Common myeloid progenitor, CD34-positive (primary cell): ENCODE measurements at regions not wholly inside any gene's neighbourhood (a gene's known extent, or its start where the extent isn't known, plus 50 kb on each side); places are given as distances from the start of the nearest gene placed in this dataset.

ENCODE experiments used
- CTCF ChIA-PET: fragments of 350-600 bp; sonication (Branson Sonifier 250); formaldehyde crosslinking; loops from one replicate; lab custom pipeline; 2021; ENCODE audit warnings: antibody characterized with exemption; lab: Charles Lee
- POLR2A ChIA-PET: fragments of 350-600 bp; sonication (Branson Sonifier 250); formaldehyde crosslinking; loops from one replicate; lab custom pipeline; 2021; ENCODE audit warnings: antibody characterized with exemption; lab: Charles Lee
- DNase-seq, 3 donors: peaks; one replicate each; pipeline versions ENCODE4 v3.0.0 to v3.0.0-alpha.2; 2013
- H3K27ac ChIP-seq, 2 experiments: 1 replicate in 1 of 2; 2 replicates in 1 of 2; pipeline ENCODE4 v1.7.0; 2013; ENCODE audit warnings: inconsistent platforms in 2 of 2, low read length in 2 of 2, mild to moderate bottlenecking in 2 of 2, low read depth in 1 of 2, moderate library complexity in 1 of 2; ENCODE audit not compliant: severe bottlenecking in 2 of 2, insufficient read depth in 1 of 2, poor library complexity in 1 of 2
- H3K27me3 ChIP-seq, 5 experiments: replicated peaks in 2 of 5; 1 replicate in 3 of 5; 2 replicates in 2 of 5; pipeline versions ENCODE4 v1.6.1 to v1.7.0; 2013; ENCODE audit warnings: low read length in 4 of 5, mild to moderate bottlenecking in 2 of 5, moderate library complexity in 2 of 5, inconsistent platforms in 1 of 5; ENCODE audit not compliant: insufficient read depth in 5 of 5, control insufficient read depth in 4 of 5
- H3K36me3 ChIP-seq, 4 experiments: 1 replicate in 2 of 4; 2 replicates in 2 of 4; pipeline versions ENCODE4 v1.6.1 to v1.7.0; 2013; ENCODE audit warnings: low read length in 3 of 4, control low read depth in 1 of 4, mild to moderate bottlenecking in 1 of 4; ENCODE audit not compliant: control insufficient read depth in 4 of 4, insufficient read depth in 4 of 4
- H3K4me1 ChIP-seq, 4 experiments: 1 replicate in 3 of 4; 2 replicates in 1 of 4; pipeline versions ENCODE4 v1.6.1 to v1.7.1; 2013; ENCODE audit warnings: low read length in 3 of 4, mild to moderate bottlenecking in 3 of 4, control low read depth in 1 of 4, inconsistent platforms in 1 of 4, moderate library complexity in 1 of 4; ENCODE audit not compliant: control insufficient read depth in 4 of 4, insufficient read depth in 4 of 4; ENCODE audit errors: control extremely low read depth in 1 of 4
- H3K4me3 ChIP-seq, 7 experiments: 1 replicate in 4 of 7; 2 replicates in 3 of 7; pipeline versions ENCODE4 v1.5.1 to v1.7.0; 2013; ENCODE audit warnings: mild to moderate bottlenecking in 7 of 7, low read length in 6 of 7, moderate library complexity in 6 of 7, inconsistent platforms in 2 of 7, low read depth in 2 of 7, control low read depth in 1 of 7; ENCODE audit not compliant: insufficient read depth in 4 of 7, control insufficient read depth in 1 of 7; ENCODE audit errors: extremely low read depth in 1 of 7
- H3K9me3 ChIP-seq, 5 experiments: 1 replicate in 4 of 5; 2 replicates in 1 of 5; pipeline versions ENCODE4 v1.6.1 to v1.7.1; 2013; ENCODE audit warnings: low read length in 4 of 5, mild to moderate bottlenecking in 2 of 5, inconsistent platforms in 1 of 5, low read depth in 1 of 5, moderate library complexity in 1 of 5; ENCODE audit not compliant: control insufficient read depth in 4 of 5, insufficient read depth in 2 of 5; ENCODE audit errors: control extremely low read depth in 1 of 5
- WGBS: methylation state at CpG from one replicate; pipeline ENCODE4 v1.1.5; 2013; ENCODE audit not compliant: insufficient coverage; 5-methylcytosine and 5-hydroxymethylcytosine counted together

DNA sequence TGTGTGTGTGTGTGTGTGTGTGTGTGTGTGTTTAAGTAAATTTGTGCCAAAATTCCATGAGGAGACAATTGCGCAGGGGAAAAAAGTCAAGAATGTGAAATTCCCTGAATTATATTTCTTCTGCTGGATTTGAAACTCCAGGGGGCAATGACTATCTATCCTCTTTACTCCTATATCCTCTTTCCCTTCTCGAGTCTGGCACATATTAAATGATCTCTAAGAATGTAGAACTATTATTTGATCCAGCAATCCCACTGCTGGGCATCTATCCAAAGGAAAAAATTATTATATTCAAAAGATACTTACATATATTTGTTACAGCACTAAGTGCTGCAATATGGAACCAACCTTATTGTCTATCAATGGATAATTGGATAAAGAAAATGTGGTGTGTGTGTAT, 350.1 kb upstream of the ADAMTS9 start:
- Histone ChIP-seq H3K9me3 (no peaks in the 10 kb centered on the region), H3K4me1 (no peaks in the 10 kb centered on the region), H3K27ac (no peak overlapping the region), H3K27me3 (no peaks in the 10 kb centered on the region), H3K4me3 (no peak overlapping the region), H3K36me3 (no peaks in the 10 kb centered on the region)
- CTCF ChIA-PET, result no interaction called here
- no peak for DNase-seq
- POLR2A ChIA-PET, result no interaction called here
- no CpG with 5 or more reads among the region's 2 CpGs for WGBS

DNA sequence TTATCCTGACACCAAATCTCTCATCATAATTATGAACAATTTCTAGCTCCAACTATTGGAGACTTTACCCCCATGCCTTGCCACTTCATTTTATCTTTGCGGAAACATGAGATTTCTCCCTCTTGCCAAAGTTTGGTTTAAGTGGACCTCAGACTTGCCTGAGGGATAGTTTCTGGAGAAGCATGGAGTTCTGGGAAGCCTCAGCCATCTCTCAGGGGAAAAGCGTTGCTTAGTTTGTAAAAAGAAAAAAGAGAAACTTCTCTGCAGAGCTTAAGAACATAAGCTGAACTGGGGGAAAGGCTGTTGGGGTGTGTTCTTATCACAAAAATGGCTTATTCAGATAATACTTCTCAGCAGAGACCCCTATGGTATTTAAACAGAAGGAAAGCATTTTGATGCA, 347.4 kb upstream of the ADAMTS9 start:
- Histone ChIP-seq H3K27me3 (no peaks in the 10 kb centered on the region), H3K36me3 (no peaks in the 10 kb centered on the region), H3K4me1 (no peaks in the 10 kb centered on the region), H3K27ac (no peak overlapping the region), H3K4me3 (no peak overlapping the region), H3K9me3 (no peaks in the 10 kb centered on the region)
- no peak for DNase-seq
- 100% methylated on average over 1 of the region's 2 CpGs for WGBS
- ChIA-PET POLR2A (no interaction called here), CTCF (no interaction called here)

DNA sequence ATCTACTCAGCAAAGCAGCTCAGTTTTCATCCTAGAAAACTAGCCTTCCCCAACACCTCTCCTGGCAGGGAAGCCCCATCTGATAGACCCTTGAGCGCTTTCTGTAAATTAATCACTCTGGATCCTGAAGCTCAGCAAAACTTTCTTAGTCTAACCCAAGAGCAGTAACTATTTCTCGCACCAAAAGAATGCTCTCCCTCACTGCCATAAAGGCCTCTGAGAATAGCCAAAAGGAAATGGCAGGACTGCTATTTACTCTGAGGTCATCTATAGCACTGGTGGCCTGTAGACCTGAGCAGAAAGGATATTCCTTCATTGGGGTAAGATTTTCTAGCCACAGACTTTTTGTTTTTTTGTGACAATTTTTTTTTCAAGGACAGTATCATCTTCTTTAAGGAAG, 345.8 kb upstream of the ADAMTS9 start:
- 100% methylated on average over 1 of the region's 2 CpGs for WGBS
- no peaks in the 10 kb centered on the region for H3K36me3 ChIP-seq
- CTCF ChIA-PET, result no interaction called here
- no peaks in the 10 kb centered on the region for H3K27me3 ChIP-seq
- no peak overlapping the region for H3K4me3 ChIP-seq
- H3K4me1 ChIP-seq, result no peaks in the 10 kb centered on the region
- POLR2A ChIA-PET, result no interaction called here
- H3K9me3 ChIP-seq, result no peaks in the 10 kb centered on the region
- H3K27ac ChIP-seq, result no peak overlapping the region
- no peak for DNase-seq

DNA sequence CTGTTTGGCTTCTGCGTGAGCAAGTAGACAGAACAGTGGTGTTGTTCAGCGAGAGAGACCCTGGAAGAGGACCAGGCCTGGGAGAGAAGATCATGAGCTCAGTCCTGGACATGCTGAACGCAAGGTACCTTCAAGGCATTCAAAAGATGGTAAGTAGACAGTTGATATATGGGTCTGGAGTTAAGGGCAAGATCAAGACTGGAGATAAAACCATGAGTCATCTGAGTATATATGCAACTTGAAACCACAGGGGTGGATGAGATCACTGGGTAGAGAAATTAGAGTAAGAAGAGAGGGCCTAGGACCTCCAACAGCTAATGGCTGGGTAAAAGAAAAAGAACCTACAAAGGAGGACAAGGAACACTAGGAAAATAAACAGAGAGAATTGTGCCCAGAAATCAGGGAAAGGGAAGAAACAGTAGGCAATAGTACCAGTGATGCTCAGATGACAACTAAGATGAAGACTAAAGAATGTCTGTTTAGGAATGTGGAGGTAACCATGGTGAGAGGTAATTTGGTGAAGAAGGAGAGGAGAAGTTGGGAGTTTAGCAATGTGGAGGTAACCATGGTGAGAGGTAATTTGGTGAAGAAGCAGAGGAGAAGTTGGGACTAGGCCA, 343.2 kb upstream of the ADAMTS9 start:
- POLR2A ChIA-PET, result no interaction called here
- H3K4me1 ChIP-seq, result no peaks in the 10 kb centered on the region
- no peak overlapping the region for H3K4me3 ChIP-seq
- H3K36me3 ChIP-seq, result no peaks in the 10 kb centered on the region
- CTCF ChIA-PET, result interaction anchor here (0.9 kb wide), 1 partner anchor 10 kb away, joined by 3 read pairs; no protein-coding TSS in a partner anchor
- DNase-seq, result peak in 2 of 3 donors; percentile 32 to 49
- H3K9me3 ChIP-seq, result no peaks in the 10 kb centered on the region
- H3K27me3 ChIP-seq, result no peaks in the 10 kb centered on the region
- H3K27ac ChIP-seq, result no peak overlapping the region
- WGBS, result 89% methylated on average over 3 of the region's 3 CpGs

DNA sequence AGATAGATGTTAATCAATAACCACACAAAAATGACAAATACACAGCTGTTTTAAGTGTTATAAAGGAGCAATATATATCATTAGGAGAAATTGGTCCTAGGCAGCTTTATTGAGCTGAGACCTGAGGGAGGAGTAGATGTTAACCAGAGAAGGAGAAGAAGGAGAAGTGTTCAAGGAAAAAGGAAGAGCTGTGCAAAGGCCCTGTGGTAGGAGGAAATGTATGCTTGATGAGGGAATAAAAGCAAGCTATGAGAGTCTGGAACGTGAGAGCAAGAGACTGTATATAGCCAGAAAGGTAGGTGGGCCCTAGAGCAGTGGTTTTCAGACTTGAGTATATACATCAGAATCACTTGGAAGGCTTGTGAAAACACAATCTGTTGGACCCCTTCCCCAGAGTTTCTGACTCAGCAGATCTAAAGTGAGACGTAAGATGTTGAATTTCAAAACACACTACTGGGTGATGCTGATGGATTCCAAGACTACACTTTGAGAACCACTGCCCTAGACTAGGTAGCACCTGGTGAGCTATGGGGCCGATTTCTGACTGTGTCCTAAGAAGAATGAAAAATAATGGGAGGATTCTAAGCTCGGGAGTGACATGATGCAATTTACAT, 342.3 kb upstream of the ADAMTS9 start:
- DNase-seq, result no peak
- WGBS, result 90% methylated on average over 4 of the region's 4 CpGs
- Histone ChIP-seq H3K9me3 (no peaks in the 10 kb centered on the region), H3K4me1 (no peaks in the 10 kb centered on the region), H3K36me3 (no peaks in the 10 kb centered on the region), H3K27me3 (no peaks in the 10 kb centered on the region), H3K27ac (no peak overlapping the region), H3K4me3 (no peak overlapping the region)
- POLR2A ChIA-PET, result no interaction called here
- CTCF ChIA-PET, result interaction anchor here (0.9 kb wide), 1 partner anchor 11 kb away, joined by 3 read pairs; no protein-coding TSS in a partner anchor

DNA sequence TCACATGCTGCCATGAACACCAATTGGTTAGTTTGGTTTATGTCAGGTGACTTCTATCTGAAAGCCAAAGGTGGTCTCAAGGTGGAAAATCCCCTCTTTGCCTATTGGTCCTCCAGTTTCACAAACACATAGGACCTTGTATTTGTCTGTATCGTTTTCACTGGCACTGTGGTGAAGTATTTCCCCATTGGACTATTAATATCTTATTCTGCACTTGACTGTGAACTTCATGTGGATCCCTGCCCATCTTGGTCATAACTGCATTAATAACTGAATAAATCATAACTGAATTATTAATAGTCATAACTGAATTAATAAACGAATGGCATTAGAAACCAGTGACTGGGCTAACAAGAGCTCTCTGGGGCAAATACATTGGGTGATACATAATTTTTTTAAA, 341.3 kb upstream of the ADAMTS9 start:
- no peak for DNase-seq
- Histone ChIP-seq H3K4me1 (no peaks in the 10 kb centered on the region), H3K27me3 (no peaks in the 10 kb centered on the region), H3K36me3 (no peaks in the 10 kb centered on the region), H3K27ac (no peak overlapping the region), H3K4me3 (no peak overlapping the region), H3K9me3 (no peaks in the 10 kb centered on the region)
- POLR2A ChIA-PET, result no interaction called here
- CTCF ChIA-PET, result no interaction called here
- WGBS, result 80% methylated on average over 1 of the region's 2 CpGs

DNA sequence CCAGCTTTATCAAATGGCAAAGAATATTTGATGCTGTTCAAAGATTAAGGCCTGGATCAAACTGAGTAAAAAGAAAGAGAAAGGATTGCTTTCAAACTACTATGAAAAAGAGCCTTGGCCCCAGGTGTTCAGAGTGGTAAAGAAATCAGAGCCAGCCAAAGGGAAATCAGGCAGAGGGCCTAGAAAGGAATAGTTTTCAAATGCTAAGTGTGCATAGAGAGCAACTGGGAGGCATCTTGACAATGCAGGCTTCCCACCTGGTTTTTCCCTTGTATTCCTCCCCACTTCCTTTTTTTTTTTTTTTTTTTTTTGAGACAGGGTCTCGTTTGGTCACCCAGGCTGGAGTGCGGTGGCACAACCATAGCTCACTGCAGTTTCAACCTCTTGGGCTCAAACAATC, 340.2 kb upstream of the ADAMTS9 start:
- ChIA-PET CTCF (interaction anchor here (1.3 kb wide), 1 partner anchor 21 kb away, joined by 4 read pairs; no protein-coding TSS in a partner anchor), POLR2A (no interaction called here)
- H3K27me3 ChIP-seq, result no peaks in the 10 kb centered on the region
- H3K9me3 ChIP-seq, result no peaks in the 10 kb centered on the region
- no peak overlapping the region for H3K4me3 ChIP-seq
- DNase-seq, result no peak
- 100% methylated on average over 1 of the region's 2 CpGs for WGBS
- no peaks in the 10 kb centered on the region for H3K4me1 ChIP-seq
- no peak overlapping the region for H3K27ac ChIP-seq
- no peaks in the 10 kb centered on the region for H3K36me3 ChIP-seq
